Stimulated activated CD8-positive, alpha-beta memory T cell treated with anti-CD3 and anti-CD28 coated beads, Interleukin-15, amount 100 ng/mL, for 24 hours (primary cell): ENCODE measurements at regions not wholly inside any gene's neighbourhood (a gene's known extent, or its start where the extent isn't known, plus 50 kb on each side); places are given as distances from the start of the nearest gene placed in this dataset.

ENCODE experiments used
- DNase-seq: peaks from one replicate; pipeline ENCODE4 v3.0.0-alpha.2; 2020; ENCODE audit warnings: low read depth

GRCh38 chr5:62112689-62113228, 193.2 kb upstream of the KIF2A start:
- DNase-seq, result no peak

- DNase-seq, result no peak
Measured at GRCh38 chr5:62115014-62115413, 191.0 kb upstream of the KIF2A start.

GRCh38 chr5:62124266-62124665, 181.7 kb upstream of the KIF2A start:
- DNase-seq, result no peak

GRCh38 chr5:62126090-62126489, 179.9 kb upstream of the KIF2A start:
- no peak for DNase-seq

- no peak for DNase-seq
Measured at GRCh38 chr5:62127098-62127736, 178.8 kb upstream of the KIF2A start.

- no peak for DNase-seq
Measured at GRCh38 chr5:62130107-62130506, 175.9 kb upstream of the KIF2A start.

GRCh38 chr5:62132276-62132675, 173.7 kb upstream of the KIF2A start:
- DNase-seq, result no peak

GRCh38 chr5:62133426-62133825, 172.6 kb upstream of the KIF2A start:
- no peak for DNase-seq

GRCh38 chr5:62134811-62135210, 171.2 kb upstream of the KIF2A start:
- no peak for DNase-seq

GRCh38 chr5:62137628-62138027, 168.4 kb upstream of the KIF2A start:
- no peak for DNase-seq

- no peak for DNase-seq
Measured at GRCh38 chr5:62138607-62139006, 167.4 kb upstream of the KIF2A start.

- no peak for DNase-seq
Measured at GRCh38 chr5:62139741-62140140, 166.3 kb upstream of the KIF2A start.

GRCh38 chr5:62142351-62142750, 163.7 kb upstream of the KIF2A start:
- DNase-seq, result no peak

GRCh38 chr5:62143268-62144229, 162.5 kb upstream of the KIF2A start:
- no peak for DNase-seq

GRCh38 chr5:62144401-62145022, 161.5 kb upstream of the KIF2A start:
- DNase-seq, result no peak

GRCh38 chr5:62149879-62150278, 156.1 kb upstream of the KIF2A start:
- no peak for DNase-seq

- DNase-seq, result no peak
Measured at GRCh38 chr5:62152394-62153087, 153.5 kb upstream of the KIF2A start.

- DNase-seq, result no peak
Measured at GRCh38 chr5:62154758-62155157, 151.2 kb upstream of the KIF2A start.

- no peak for DNase-seq
Measured at GRCh38 chr5:62155988-62156387, 150.0 kb upstream of the KIF2A start.

- DNase-seq, result no peak
Measured at GRCh38 chr5:62167561-62168057, 138.4 kb upstream of the KIF2A start.

GRCh38 chr5:62168506-62169281, 137.3 kb upstream of the KIF2A start:
- DNase-seq, result no peak
